ENCODE measurements at regions not wholly inside any gene's neighbourhood (a gene's known extent, or its start where the extent isn't known, plus 50 kb on each side); places are given as distances from the start of the nearest gene placed in this dataset.

GRCh38 chr1:83670909-83671565 lies 327.9 kb downstream of the TTLL7 start:
- no peak for DNase-seq

- no peak for DNase-seq
These were observed 357.0 kb downstream of the TTLL7 start for GRCh38 chr1:83641796-83642443.

GRCh38 chr1:83641206-83641658 lies 357.7 kb downstream of the TTLL7 start:
- DNase-seq = no peak

- no peak for DNase-seq
These were observed 359.1 kb downstream of the TTLL7 start for GRCh38 chr1:83639785-83640184.

- no peak for DNase-seq
These were observed 361.3 kb downstream of the TTLL7 start for GRCh38 chr1:83637586-83637985.

GRCh38 chr1:83637009-83637408 lies 361.9 kb downstream of the TTLL7 start:
- DNase-seq = no peak

- DNase-seq = no peak
These were observed 366.0 kb downstream of the TTLL7 start for GRCh38 chr1:83632906-83633305.

GRCh38 chr1:83631851-83632250 lies 367.1 kb downstream of the TTLL7 start:
- DNase-seq = no peak

- no peak for DNase-seq
These were observed 371.9 kb downstream of the TTLL7 start for GRCh38 chr1:83627045-83627444.

GRCh38 chr1:83626603-83627002 lies 372.3 kb downstream of the TTLL7 start:
- no peak for DNase-seq

- DNase-seq = no peak
These were observed 373.3 kb downstream of the TTLL7 start for GRCh38 chr1:83625646-83626045.

- no peak for DNase-seq
These were observed 378.9 kb downstream of the TTLL7 start for GRCh38 chr1:83620016-83620415.

- DNase-seq = no peak
These were observed 379.6 kb downstream of the TTLL7 start for GRCh38 chr1:83619170-83619896.

GRCh38 chr1:83617883-83618282 lies 381.0 kb downstream of the TTLL7 start:
- DNase-seq = no peak

GRCh38 chr1:83615370-83615769 lies 383.6 kb downstream of the TTLL7 start:
- no peak for DNase-seq

- no peak for DNase-seq
These were observed 392.4 kb downstream of the TTLL7 start for GRCh38 chr1:83606416-83606955.

GRCh38 chr1:83596331-83596730 lies 402.6 kb downstream of the TTLL7 start:
- no peak for DNase-seq

GRCh38 chr1:83593073-83593472 lies 405.9 kb downstream of the TTLL7 start:
- DNase-seq = no peak

GRCh38 chr1:83588140-83588539 lies 410.8 kb downstream of the TTLL7 start:
- no peak for DNase-seq

- DNase-seq = peak in 1 of 2 donors; percentile 29
These were observed 415.4 kb downstream of the TTLL7 start for GRCh38 chr1:83583351-83584014.

- no peak for DNase-seq
These were observed 417.2 kb downstream of the TTLL7 start for GRCh38 chr1:83581747-83582146.

GRCh38 chr1:83574791-83575190 lies 424.1 kb downstream of the TTLL7 start:
- DNase-seq = no peak

- DNase-seq = no peak
These were observed 425.2 kb downstream of the TTLL7 start for GRCh38 chr1:83573776-83574175.
